ENCODE measurements at regions not wholly inside any gene's neighbourhood (a gene's known extent, or its start where the extent isn't known, plus 50 kb on each side); places are given as distances from the start of the nearest gene placed in this dataset.

DNA sequence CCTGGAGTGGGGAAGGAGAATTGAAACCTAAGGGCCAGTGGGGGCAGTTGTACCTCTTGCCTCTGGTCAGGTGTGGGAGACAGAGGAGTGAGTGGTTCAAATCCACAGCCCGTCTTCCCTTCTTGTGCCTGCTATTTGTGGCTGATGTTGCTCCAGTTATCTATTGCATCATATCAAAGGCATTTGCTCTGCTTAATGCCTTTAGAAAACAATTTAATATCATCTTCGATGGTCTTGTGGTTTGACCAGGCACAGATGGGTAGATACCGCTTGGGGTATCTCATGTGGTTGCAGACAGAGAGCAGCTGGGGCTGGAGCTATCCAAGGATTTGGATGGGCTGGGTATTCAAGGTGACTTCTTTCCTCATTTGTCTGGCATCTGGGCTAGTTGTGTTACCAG is 376.1 kb upstream of the RBFOX1 start:
- TF ChIP-seq, protein P1, sequence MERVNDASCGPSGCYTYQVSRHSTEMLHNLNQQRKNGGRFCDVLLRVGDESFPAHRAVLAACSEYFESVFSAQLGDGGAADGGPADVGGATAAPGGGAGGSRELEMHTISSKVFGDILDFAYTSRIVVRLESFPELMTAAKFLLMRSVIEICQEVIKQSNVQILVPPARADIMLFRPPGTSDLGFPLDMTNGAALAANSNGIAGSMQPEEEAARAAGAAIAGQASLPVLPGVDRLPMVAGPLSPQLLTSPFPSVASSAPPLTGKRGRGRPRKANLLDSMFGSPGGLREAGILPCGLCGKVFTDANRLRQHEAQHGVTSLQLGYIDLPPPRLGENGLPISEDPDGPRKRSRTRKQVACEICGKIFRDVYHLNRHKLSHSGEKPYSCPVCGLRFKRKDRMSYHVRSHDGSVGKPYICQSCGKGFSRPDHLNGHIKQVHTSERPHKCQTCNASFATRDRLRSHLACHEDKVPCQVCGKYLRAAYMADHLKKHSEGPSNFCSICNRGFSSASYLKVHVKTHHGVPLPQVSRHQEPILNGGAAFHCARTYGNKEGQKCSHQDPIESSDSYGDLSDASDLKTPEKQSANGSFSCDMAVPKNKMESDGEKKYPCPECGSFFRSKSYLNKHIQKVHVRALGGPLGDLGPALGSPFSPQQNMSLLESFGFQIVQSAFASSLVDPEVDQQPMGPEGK (CRISPR knock-in tag; IDR thresholded peaks at IDR 0.05; ENCODE audit: borderline replicate concordance) = no peak
- no peak for TF ChIP-seq CSDC2 (CRISPR knock-in tag; IDR thresholded peaks at IDR 0.05)

All from SK-N-SH treated with all-trans-retinoic acid at 6 μM for 48 hours (cell line).